RPMI8226 (cell line): ENCODE measurements at regions not wholly inside any gene's neighbourhood (a gene's known extent, or its start where the extent isn't known, plus 50 kb on each side); places are given as distances from the start of the nearest gene placed in this dataset.

ENCODE experiments used
- DNase-seq: peaks from one replicate; pipeline ENCODE4 v3.0.0-alpha.2; 2015

GRCh38 chr3:59115364-59116232 is 65.8 kb upstream of the CFAP20DC start:
- DNase-seq = no peak

DNA sequence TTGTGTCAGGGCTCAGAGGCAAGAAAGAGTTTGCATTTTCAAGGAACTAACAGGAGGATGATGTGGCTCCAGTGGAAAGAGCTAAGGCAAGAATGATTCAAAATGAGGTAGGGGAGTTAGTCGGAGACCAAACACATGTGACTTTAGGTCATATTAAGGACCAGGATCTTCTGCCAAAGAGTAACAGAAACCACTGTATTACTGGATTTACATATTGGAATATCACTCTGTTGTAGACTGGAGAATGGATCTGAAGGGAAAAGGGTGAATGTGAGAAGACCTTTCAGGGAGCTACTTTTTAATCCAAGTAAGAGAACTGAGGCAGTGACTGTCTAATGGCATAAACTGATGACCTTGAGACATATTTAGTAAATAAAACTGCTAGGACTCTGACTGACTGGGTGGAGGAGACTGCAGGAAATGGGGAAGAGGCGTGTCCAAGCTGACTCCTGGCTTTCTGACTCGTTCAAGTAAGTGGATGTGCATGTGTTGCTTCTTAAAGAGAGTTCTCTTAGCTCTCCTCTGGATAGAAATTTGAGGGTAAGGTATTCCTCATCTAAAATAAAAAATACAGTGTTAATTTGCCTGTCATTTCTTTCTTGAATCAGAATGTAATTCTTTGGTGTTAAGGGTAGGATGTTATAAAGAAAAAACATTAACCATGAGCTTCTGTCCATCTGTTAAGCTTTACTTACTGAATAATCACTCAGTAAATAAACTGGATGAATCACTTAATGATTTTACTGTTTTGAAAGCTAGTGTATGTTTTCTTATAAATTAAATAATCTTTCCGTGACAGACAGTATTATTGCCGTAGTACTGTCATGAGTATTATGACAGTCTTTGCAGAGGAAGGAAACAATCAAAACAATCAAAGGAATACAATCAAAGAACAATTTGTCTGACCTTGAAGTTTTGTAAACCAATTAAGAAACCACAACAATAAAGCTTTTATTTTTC is 58.3 kb upstream of the CFAP20DC start:
- DNase-seq = no peak

GRCh38 chr3:59106085-59106648 is 56.3 kb upstream of the CFAP20DC start:
- DNase-seq = no peak

DNA sequence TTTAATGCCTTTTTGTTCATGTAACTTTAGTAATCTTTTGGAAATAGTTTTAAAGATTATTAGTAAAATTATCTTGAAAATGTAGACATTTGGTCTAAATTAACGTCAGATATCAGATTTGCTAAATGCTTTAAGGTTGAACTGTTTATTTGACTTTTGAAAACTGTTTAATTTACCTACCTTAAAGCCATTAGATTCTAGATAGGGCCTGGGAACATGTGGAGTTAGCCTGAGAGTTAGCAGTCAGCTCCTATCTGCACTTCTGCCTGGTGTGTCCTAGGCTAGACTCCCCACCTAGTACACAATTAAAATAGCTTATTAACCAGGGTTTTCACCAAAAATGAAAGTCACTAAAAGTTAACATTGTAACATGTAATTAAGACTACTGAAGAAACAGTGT is 53.7 kb upstream of the CFAP20DC start:
- no peak for DNase-seq

- DNase-seq = no peak
Measured at GRCh38 chr3:59101231-59101736, 51.5 kb upstream of the CFAP20DC start.
